Heart left ventricle (tissue), 13 donors: ENCODE measurements at regions not wholly inside any gene's neighbourhood (a gene's known extent, or its start where the extent isn't known, plus 50 kb on each side); places are given as distances from the start of the nearest gene placed in this dataset.

Experiments used
- POLR2A ChIP-seq, 2 donors: fragments of 450-650 bp; IDR thresholded peaks; one replicate each; pipeline ENCODE4 v1.6.1; 2017; ENCODE audit warnings: antibody characterized with exemption in 2 of 2, mild to moderate bottlenecking in 2 of 2, moderate library complexity in 2 of 2
- TF ChIP-seq, protein P1 (sequence below), 12 donors: fragments of 200-600 bp; sonication (generic) in 4 of 12; IDR thresholded peaks; one replicate each; pipeline versions ENCODE4 v1.5.0 to v1.8.0; 2018 to 2022; ENCODE audit warnings: antibody characterized with exemption in 12 of 12, mild to moderate bottlenecking in 5 of 12
- donor health status: ischemic (EF 13 %, LVEDD 7.1; RV severe dilation, severe dysfunction).
- donor health status: DM: no; HTN: yes; CAD: no.
- donor health status: DM: no; HTN: no; CAD: no.
- donor health status: ischemic (EF 25% LVEDD 6.9; RV normal size, moderate dysfunction).
- donor health status: ischemic (EF 25% LVEDD 5.7; RV mildly dilated, moderate dysfunction).
- donor health status: ischemic (EF 35%, LVEDD 5.7; RV mildly dilated, moderate dysfunction).
- donor health status: nonischemic (EF 11% LVEDD 7.7; RV severe dilation, severe dysfunction).
- donor health status: DM: yes; HTN: yes; CAD: no.
- donor health status: PGD.
- donor health status: ischemic (EF 29% LVEDD 5.4; RV normal size, mild dysfunction).
- donor health status: nonischemic (EF 23%, LVEDD 6.1; RV moderate dilation, normal function).

DNA sequence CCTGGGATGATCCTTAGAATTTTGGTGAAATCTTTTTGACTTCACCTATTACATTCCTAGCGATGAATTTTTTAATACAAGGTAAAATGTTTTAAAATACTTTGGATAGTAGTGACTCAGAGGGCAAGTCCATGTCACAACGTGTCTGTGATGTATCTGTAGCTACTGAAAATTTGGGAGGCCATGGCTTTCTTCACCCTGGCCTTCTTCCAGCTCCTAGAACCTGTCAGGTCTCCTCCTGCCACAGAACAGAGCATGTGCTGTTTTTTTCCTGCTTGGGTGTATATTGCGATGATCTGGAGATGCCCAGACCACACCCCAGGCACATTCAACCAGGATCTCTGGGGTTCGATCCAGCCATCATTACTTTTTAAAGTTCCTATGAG lies 194.4 kb downstream of the BTBD3 start:
- TF ChIP-seq, protein P1, sequence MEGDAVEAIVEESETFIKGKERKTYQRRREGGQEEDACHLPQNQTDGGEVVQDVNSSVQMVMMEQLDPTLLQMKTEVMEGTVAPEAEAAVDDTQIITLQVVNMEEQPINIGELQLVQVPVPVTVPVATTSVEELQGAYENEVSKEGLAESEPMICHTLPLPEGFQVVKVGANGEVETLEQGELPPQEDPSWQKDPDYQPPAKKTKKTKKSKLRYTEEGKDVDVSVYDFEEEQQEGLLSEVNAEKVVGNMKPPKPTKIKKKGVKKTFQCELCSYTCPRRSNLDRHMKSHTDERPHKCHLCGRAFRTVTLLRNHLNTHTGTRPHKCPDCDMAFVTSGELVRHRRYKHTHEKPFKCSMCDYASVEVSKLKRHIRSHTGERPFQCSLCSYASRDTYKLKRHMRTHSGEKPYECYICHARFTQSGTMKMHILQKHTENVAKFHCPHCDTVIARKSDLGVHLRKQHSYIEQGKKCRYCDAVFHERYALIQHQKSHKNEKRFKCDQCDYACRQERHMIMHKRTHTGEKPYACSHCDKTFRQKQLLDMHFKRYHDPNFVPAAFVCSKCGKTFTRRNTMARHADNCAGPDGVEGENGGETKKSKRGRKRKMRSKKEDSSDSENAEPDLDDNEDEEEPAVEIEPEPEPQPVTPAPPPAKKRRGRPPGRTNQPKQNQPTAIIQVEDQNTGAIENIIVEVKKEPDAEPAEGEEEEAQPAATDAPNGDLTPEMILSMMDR (IDR thresholded peaks at IDR 0.05): no peak
- no peak for TF ChIP-seq POLR2A (IDR thresholded peaks at IDR 0.05)
